PC-9 (cell line): ENCODE measurements at regions not wholly inside any gene's neighbourhood (a gene's known extent, or its start where the extent isn't known, plus 50 kb on each side); places are given as distances from the start of the nearest gene placed in this dataset.
"Not testable (repeated sequence)": the region's sequence is repeated elsewhere in the genome, so short reads cannot be mapped to it uniquely, and the experiment has no call there.

Source experiments
- BruUV-seq: library from RNA; stranded (reverse); fragments of 400-500 nt; replicated peaks from 2 replicates; lab custom pipeline; 2021; lab: Mats Ljungman, UMichigan
- CTCF ChIA-PET: fragments of 300-600 bp; sonication (Branson Sonifier 250); formaldehyde crosslinking; loops from one replicate; lab custom pipeline; 2022; ENCODE audit warnings: antibody characterized with exemption; lab: Charles Lee
- POLR2A ChIA-PET: fragments of 300-600 bp; sonication (Branson Sonifier 250); formaldehyde crosslinking; loops from one replicate; lab custom pipeline; 2022; ENCODE audit warnings: antibody characterized with exemption; ENCODE audit not compliant: unreplicated experiment; lab: Charles Lee
- DNase-seq, 2 experiments: peaks; one replicate each; pipeline versions ENCODE4 v3.0.0 to v3.0.0-alpha.2; 2015 to 2022; ENCODE audit warnings: mixed read lengths in 1 of 2
- H2AFZ ChIP-seq: fragments of 200-600 bp; sonication (generic); 2 replicates; pipeline ENCODE4 v1.8.1; 2017; ENCODE audit warnings: antibody characterized with exemption
- H3F3A ChIP-seq: fragments of 200-600 bp; sonication (generic); 2 replicates; pipeline ENCODE4 v1.8.1; 2017; ENCODE audit warnings: antibody characterized with exemption, mild to moderate bottlenecking, low read depth; ENCODE audit not compliant: insufficient read depth
- H3K27ac ChIP-seq: fragments of 200-600 bp; sonication (generic); 2 replicates; pipeline ENCODE4 v1.6.1; 2016; ENCODE audit warnings: mixed run types
- H3K27me3 ChIP-seq: fragments of 200-600 bp; sonication (generic); 2 replicates; pipeline ENCODE4 v1.6.1; 2016; ENCODE audit warnings: low read depth, mixed run types; ENCODE audit not compliant: insufficient read depth
- H3K36me3 ChIP-seq: fragments of 200-600 bp; sonication (generic); 2 replicates; pipeline ENCODE4 v1.6.1; 2016; ENCODE audit warnings: low read depth, mixed run types
- H3K4me1 ChIP-seq: fragments of 200-600 bp; sonication (generic); replicated peaks from 2 replicates; pipeline ENCODE4 v1.6.1; 2016; ENCODE audit warnings: mixed run types; ENCODE audit not compliant: insufficient read depth
- H3K4me2 ChIP-seq: fragments of 200-600 bp; sonication (generic); 2 replicates; pipeline ENCODE4 v1.6.1; 2017; ENCODE audit warnings: mixed run types
- H3K4me3 ChIP-seq: fragments of 200-600 bp; sonication (generic); 2 replicates; pipeline ENCODE4 v1.6.1; 2016; ENCODE audit warnings: mixed run types
- H3K79me2 ChIP-seq: fragments of 200-600 bp; sonication (generic); 2 replicates; pipeline ENCODE4 v1.6.1; 2017; ENCODE audit warnings: low read depth, mixed run types
- H3K9me2 ChIP-seq: fragments of 200-600 bp; sonication (generic); 2 replicates; pipeline ENCODE4 v1.8.1; 2017; ENCODE audit warnings: mild to moderate bottlenecking; ENCODE audit not compliant: insufficient read depth
- H3K9me3 ChIP-seq: fragments of 200-600 bp; sonication (generic); 2 replicates; pipeline ENCODE4 v1.8.1; 2016; ENCODE audit warnings: low read depth; ENCODE audit not compliant: insufficient read depth
- H4K20me1 ChIP-seq: fragments of 200-600 bp; sonication (generic); 2 replicates; pipeline ENCODE4 v1.8.1; 2017; ENCODE audit not compliant: insufficient read depth
- CTCF ChIP-seq: fragments of 200-600 bp; sonication (generic); conservative IDR thresholded peaks from 2 replicates; pipeline ENCODE4 v1.6.1; 2017; ENCODE audit warnings: mixed run types, antibody characterized with exemption, mild to moderate bottlenecking, moderate library complexity
- EZH2 ChIP-seq: fragments of 200-600 bp; sonication (generic); IDR thresholded peaks from 2 replicates; pipeline ENCODE4 v1.8.0; 2017; ENCODE audit warnings: antibody characterized with exemption, low read depth
- intact Hi-C: fragments of 100-400 bp; cut with micrococcal nuclease; formaldehyde crosslinking; loops from one replicate; pipeline ENCODE4 v1.10.0; 2022; ENCODE audit not compliant: unreplicated experiment

GRCh38 chr15:92848464-92848851 lies 51.7 kb upstream of the CHD2 start:
- POLR2A ChIA-PET, result no interaction called here
- no peaks in the 10 kb centered on the region for H4K20me1 ChIP-seq
- H2AFZ ChIP-seq, result no peak overlapping the region
- H3K4me2 ChIP-seq, result no peak overlapping the region
- H3K4me3 ChIP-seq, result no peak overlapping the region
- TF ChIP-seq EZH2 (no peak), CTCF (no peak)
- CTCF ChIA-PET, result no interaction called here
- H3K27me3 ChIP-seq, result no peaks in the 10 kb centered on the region
- H3K79me2 ChIP-seq, result no peaks in the 10 kb centered on the region
- intact Hi-C loops, result no loop called here
- no peaks in the 10 kb centered on the region for H3K9me3 ChIP-seq
- no peaks in the 10 kb centered on the region for H3K9me2 ChIP-seq
- peaks cover 27% of the 10 kb centered on the region for H3K4me1 ChIP-seq
- no TSS peak for BruUV-seq
- H3F3A ChIP-seq, result peaks cover 17% of the 10 kb centered on the region; the same call in 1 of the 2 replicates
- DNase-seq, result no peak
- no peak overlapping the region for H3K27ac ChIP-seq
- H3K36me3 ChIP-seq, result no peaks in the 10 kb centered on the region

- DNase-seq, result no peak
- no peak overlapping the region for H3K27ac ChIP-seq
- H4K20me1 ChIP-seq, result no peaks in the 10 kb centered on the region
- TF ChIP-seq EZH2, result no peak
- no peak for TF ChIP-seq CTCF
- no peaks in the 10 kb centered on the region for H3K27me3 ChIP-seq
- intact Hi-C loops, result no loop called here
- no peak overlapping the region for H3K4me2 ChIP-seq
- no peaks in the 10 kb centered on the region for H3K9me2 ChIP-seq
- CTCF ChIA-PET, result no interaction called here
- no peak overlapping the region for H3K4me3 ChIP-seq
- no TSS peak for BruUV-seq
- H2AFZ ChIP-seq, result no peak overlapping the region
- POLR2A ChIA-PET, result no interaction called here
- no peaks in the 10 kb centered on the region for H3K79me2 ChIP-seq
- no peaks in the 10 kb centered on the region for H3K9me3 ChIP-seq
- H3K4me1 ChIP-seq, result peaks cover 27% of the 10 kb centered on the region
- H3F3A ChIP-seq, result peaks cover 17% of the 10 kb centered on the region; the same call in 1 of the 2 replicates
- H3K36me3 ChIP-seq, result no peaks in the 10 kb centered on the region
Observed at GRCh38 chr15:92848852-92849598, 51.1 kb upstream of the CHD2 start.

GRCh38 chr15:92850218-92850617 lies 49.9 kb upstream of the CHD2 start:
- CTCF ChIA-PET, result not testable (repeated sequence)

More at GRCh38 chr15:92850218-92850617, 49.9 kb upstream of the CHD2 start:
- H3K9me2 ChIP-seq, H3K27ac ChIP-seq, H3K79me2 ChIP-seq, H3K9me3 ChIP-seq, intact Hi-C loops, H2AFZ ChIP-seq, H3K4me3 ChIP-seq, H3F3A ChIP-seq, H3K4me2 ChIP-seq, H4K20me1 ChIP-seq, H3K36me3 ChIP-seq, BruUV-seq, H3K27me3 ChIP-seq, DNase-seq, POLR2A ChIA-PET: not testable (repeated sequence)
- H3K4me1 ChIP-seq, result peaks cover 17% of the 10 kb centered on the region
